Lower leg skin (tissue), 4 donors: ENCODE measurements at regions not wholly inside any gene's neighbourhood (a gene's known extent, or its start where the extent isn't known, plus 50 kb on each side); places are given as distances from the start of the nearest gene placed in this dataset.

ENCODE experiments used
- DNase-seq, 2 donors: peaks; one replicate each; pipeline ENCODE4 v3.0.0-alpha.2; 2019; ENCODE audit warnings: low spot score in 2 of 2
- H3K4me3 ChIP-seq: fragments of 200-600 bp; sonication (generic); 2 replicates; pipeline ENCODE4 v1.5.1; 2017; ENCODE audit warnings: mild to moderate bottlenecking, low read depth; ENCODE audit not compliant: poor library complexity, severe bottlenecking
- CTCF ChIP-seq, 3 donors: fragments of 450-650 bp; IDR thresholded peaks; one replicate each; pipeline ENCODE4 v1.5.1; 2016; ENCODE audit warnings: antibody characterized with exemption in 3 of 3, mild to moderate bottlenecking in 3 of 3, moderate library complexity in 2 of 3
- POLR2A ChIP-seq, 2 donors: fragments of 450-650 bp; IDR thresholded peaks; one replicate each; pipeline ENCODE4 v1.6.1; 2016 to 2017; ENCODE audit warnings: antibody characterized with exemption in 2 of 2, mild to moderate bottlenecking in 1 of 2, moderate library complexity in 1 of 2
- WGBS, 2 donors: methylation state at CpG; one replicate each; pipeline ENCODE4 v1.1.5; 2018; 5-methylcytosine and 5-hydroxymethylcytosine counted together
- intact Hi-C: fragments of 100-400 bp; cut with DNase I; formaldehyde crosslinking; loops from one replicate; pipeline ENCODE4 v1.15.0; 2023; ENCODE audit warnings: low total_unique reads

GRCh38 chr19:30781047-30781446 lies 408.9 kb downstream of the ZNF536 start:
- 84 to 94% methylated on average over 2 of the region's 2 CpGs for WGBS, 2 donors
- no peak overlapping the region for H3K4me3 ChIP-seq
- intact Hi-C loops, result no loop called here
- DNase-seq, result no peak
- TF ChIP-seq CTCF (IDR thresholded peaks at IDR 0.05) (no peak), POLR2A (IDR thresholded peaks at IDR 0.05) (no peak)

GRCh38 chr19:30780456-30780855 lies 408.3 kb downstream of the ZNF536 start:
- intact Hi-C loops, result no loop called here
- no peak overlapping the region for H3K4me3 ChIP-seq
- no peak for DNase-seq
- 66 to 75% methylated on average over 2 of the region's 2 CpGs for WGBS, 2 donors
- TF ChIP-seq CTCF (IDR thresholded peaks at IDR 0.05) (no peak), POLR2A (IDR thresholded peaks at IDR 0.05) (no peak)

GRCh38 chr19:30780032-30780431 lies 407.8 kb downstream of the ZNF536 start:
- intact Hi-C loops, result no loop called here
- DNase-seq, result peak in 1 of 2 donors; percentile 13
- 48 to 58% methylated on average over 6 of the region's 6 CpGs for WGBS, 2 donors
- TF ChIP-seq CTCF (IDR thresholded peaks at IDR 0.05) (no peak), POLR2A (IDR thresholded peaks at IDR 0.05) (no peak)
- H3K4me3 ChIP-seq, result no peak overlapping the region

GRCh38 chr19:30778961-30779715 lies 407.0 kb downstream of the ZNF536 start:
- DNase-seq, result peak in 1 of 2 donors; percentile 12
- intact Hi-C loops, result no loop called here
- TF ChIP-seq POLR2A (IDR thresholded peaks at IDR 0.05) (no peak), CTCF (IDR thresholded peaks at IDR 0.05) (no peak)
- H3K4me3 ChIP-seq, result no peak overlapping the region
- 83% methylated on average over 14 of the region's 14 CpGs for WGBS, 2 donors

- no peak overlapping the region for H3K4me3 ChIP-seq
- intact Hi-C loops, result no loop called here
- DNase-seq, result peak in 1 of 2 donors; percentile 3
- 62 to 70% methylated on average over 2 of the region's 2 CpGs for WGBS, 2 donors
- TF ChIP-seq CTCF (IDR thresholded peaks at IDR 0.05), result no peak
These were observed 405.9 kb downstream of the ZNF536 start for GRCh38 chr19:30778061-30778460.

- TF ChIP-seq CTCF (IDR thresholded peaks at IDR 0.05) (no peak), POLR2A (IDR thresholded peaks at IDR 0.05) (no peak)
- H3K4me3 ChIP-seq, result no peak overlapping the region
- intact Hi-C loops, result no loop called here
- no peak for DNase-seq
- WGBS, 2 donors, result 76 to 84% methylated on average over 4 of the region's 4 CpGs
These were observed 403.8 kb downstream of the ZNF536 start for GRCh38 chr19:30775956-30776355.
